ENCODE measurements at regions not wholly inside any gene's neighbourhood (a gene's known extent, or its start where the extent isn't known, plus 50 kb on each side); places are given as distances from the start of the nearest gene placed in this dataset.

- TF ChIP-seq POLR2A (IDR thresholded peaks at IDR 0.05; ENCODE audit: extremely low read depth, insufficient read length) (no peak), CTCF (IDR thresholded peaks at IDR 0.05; ENCODE audit: low read depth, low read length) (no peak), MAX (IDR thresholded peaks at IDR 0.05; ENCODE audit: low read depth, low read length) (no peak), MYC (IDR thresholded peaks at IDR 0.05; ENCODE audit: low read depth, low read length) (no peak)
- DNase-seq (ENCODE audit: low read depth): no peak
- no peak overlapping the region for H3K4me3 ChIP-seq (ENCODE audit: low read depth, low read length)
Measured at GRCh38 chr22:49667236-49667635, 160.4 kb downstream of the BRD1 start.

- DNase-seq (ENCODE audit: low read depth): no peak
- H3K4me3 ChIP-seq (ENCODE audit: low read depth, low read length): no peak overlapping the region
- TF ChIP-seq CTCF (IDR thresholded peaks at IDR 0.05; ENCODE audit: low read depth, low read length): no peak
- no peak for TF ChIP-seq MYC (IDR thresholded peaks at IDR 0.05; ENCODE audit: low read depth, low read length)
- no peak for TF ChIP-seq MAX (IDR thresholded peaks at IDR 0.05; ENCODE audit: low read depth, low read length)
- TF ChIP-seq POLR2A (IDR thresholded peaks at IDR 0.05; ENCODE audit: extremely low read depth, insufficient read length): no peak
Measured at GRCh38 chr22:49666146-49666809, 161.4 kb downstream of the BRD1 start.

GRCh38 chr22:49664891-49665290 lies 162.8 kb downstream of the BRD1 start:
- TF ChIP-seq POLR2A (IDR thresholded peaks at IDR 0.05; ENCODE audit: extremely low read depth, insufficient read length): no peak
- TF ChIP-seq MAX (IDR thresholded peaks at IDR 0.05; ENCODE audit: low read depth, low read length): no peak
- no peak for TF ChIP-seq CTCF (IDR thresholded peaks at IDR 0.05; ENCODE audit: low read depth, low read length)
- TF ChIP-seq MYC (IDR thresholded peaks at IDR 0.05; ENCODE audit: low read depth, low read length): no peak
- H3K4me3 ChIP-seq (ENCODE audit: low read depth, low read length): no peak overlapping the region
- no peak for DNase-seq (ENCODE audit: low read depth)

GRCh38 chr22:49664371-49664881 lies 163.2 kb downstream of the BRD1 start:
- no peak for DNase-seq (ENCODE audit: low read depth)
- TF ChIP-seq POLR2A (IDR thresholded peaks at IDR 0.05; ENCODE audit: extremely low read depth, insufficient read length): no peak
- TF ChIP-seq MYC (IDR thresholded peaks at IDR 0.05; ENCODE audit: low read depth, low read length): no peak
- no peak for TF ChIP-seq CTCF (IDR thresholded peaks at IDR 0.05; ENCODE audit: low read depth, low read length)
- TF ChIP-seq MAX (IDR thresholded peaks at IDR 0.05; ENCODE audit: low read depth, low read length): no peak
- H3K4me3 ChIP-seq (ENCODE audit: low read depth, low read length): no peak overlapping the region

- H3K4me3 ChIP-seq (ENCODE audit: low read depth, low read length): no peak overlapping the region
- DNase-seq (ENCODE audit: low read depth): no peak
- no peak for TF ChIP-seq MYC (IDR thresholded peaks at IDR 0.05; ENCODE audit: low read depth, low read length)
- no peak for TF ChIP-seq MAX (IDR thresholded peaks at IDR 0.05; ENCODE audit: low read depth, low read length)
- no peak for TF ChIP-seq CTCF (IDR thresholded peaks at IDR 0.05; ENCODE audit: low read depth, low read length)
- TF ChIP-seq POLR2A (IDR thresholded peaks at IDR 0.05; ENCODE audit: extremely low read depth, insufficient read length): no peak
Measured at GRCh38 chr22:49663823-49664222, 163.8 kb downstream of the BRD1 start.

Data from NB4 (cell line).